Fibroblast of skin of back (primary cell): ENCODE measurements at regions not wholly inside any gene's neighbourhood (a gene's known extent, or its start where the extent isn't known, plus 50 kb on each side); places are given as distances from the start of the nearest gene placed in this dataset.
"Not testable (repeated sequence)": the region's sequence is repeated elsewhere in the genome, so short reads cannot be mapped to it uniquely, and the experiment has no call there.

Experiments used
- DNase-seq: peaks from one replicate; pipeline ENCODE4 v3.0.0-alpha.2; 2013

GRCh38 chr5:118551716-118552115, 436.6 kb downstream of the DTWD2 start:
- DNase-seq: no peak

GRCh38 chr5:118551031-118551430, 437.3 kb downstream of the DTWD2 start:
- DNase-seq: peak; percentile 20

- DNase-seq: peak; percentile 82
Measured at GRCh38 chr5:118548761-118549720, 439.3 kb downstream of the DTWD2 start.

GRCh38 chr5:118545470-118545869, 442.9 kb downstream of the DTWD2 start:
- DNase-seq: no peak

GRCh38 chr5:118544887-118545449, 443.4 kb downstream of the DTWD2 start:
- DNase-seq: peak; percentile 38

- no peak for DNase-seq
Measured at GRCh38 chr5:118533923-118534322, 454.4 kb downstream of the DTWD2 start.

GRCh38 chr5:118533156-118533555, 455.2 kb downstream of the DTWD2 start:
- DNase-seq: no peak

GRCh38 chr5:118531276-118531675, 457.1 kb downstream of the DTWD2 start:
- DNase-seq: no peak

GRCh38 chr5:118529361-118530144, 458.8 kb downstream of the DTWD2 start:
- no peak for DNase-seq

GRCh38 chr5:118522626-118523025, 465.7 kb downstream of the DTWD2 start:
- DNase-seq: peak; percentile 33

GRCh38 chr5:118520771-118521415, 467.5 kb downstream of the DTWD2 start:
- no peak for DNase-seq

GRCh38 chr5:118519466-118519865, 468.9 kb downstream of the DTWD2 start:
- DNase-seq: no peak

- no peak for DNase-seq
Measured at GRCh38 chr5:118518720-118519119, 469.6 kb downstream of the DTWD2 start.

- DNase-seq: no peak
Measured at GRCh38 chr5:118511846-118512245, 476.5 kb downstream of the DTWD2 start.

- DNase-seq: no peak
Measured at GRCh38 chr5:118506217-118506852, 482.0 kb downstream of the DTWD2 start.

- not testable (repeated sequence) for DNase-seq
Measured at GRCh38 chr5:118502232-118502631, 486.1 kb downstream of the DTWD2 start.

- no peak for DNase-seq
Measured at GRCh38 chr5:118491351-118491750, 497.0 kb downstream of the DTWD2 start.

GRCh38 chr5:118486647-118487225, 501.6 kb downstream of the DTWD2 start:
- no peak for DNase-seq

GRCh38 chr5:118479285-118479684, 509.1 kb downstream of the DTWD2 start:
- DNase-seq: no peak

- no peak for DNase-seq
Measured at GRCh38 chr5:118478852-118479251, 509.5 kb downstream of the DTWD2 start.

GRCh38 chr5:118468085-118468484, 520.3 kb downstream of the DTWD2 start:
- DNase-seq: no peak

- DNase-seq: no peak
Measured at GRCh38 chr5:118467103-118467502, 521.2 kb downstream of the DTWD2 start.
